BE2C (cell line): ENCODE measurements at regions not wholly inside any gene's neighbourhood (a gene's known extent, or its start where the extent isn't known, plus 50 kb on each side); places are given as distances from the start of the nearest gene placed in this dataset.
"Not testable (repeated sequence)": the region's sequence is repeated elsewhere in the genome, so short reads cannot be mapped to it uniquely, and the experiment has no call there.

Source experiments
- DNase-seq: peaks from one replicate; pipeline ENCODE4 v3.0.0-alpha.2; 2020
- H3K27me3 ChIP-seq: fragments of 250-450 bp; sonication (Bioruptor Pico); 2 replicates; pipeline ENCODE4 v1.5.1; 2020; ENCODE audit warnings: mild to moderate bottlenecking
- H3K36me3 ChIP-seq: fragments of 250-450 bp; sonication (Bioruptor Pico); 2 replicates; pipeline ENCODE4 v1.5.1; 2020; ENCODE audit warnings: mild to moderate bottlenecking
- H3K4me1 ChIP-seq: fragments of 250-450 bp; sonication (Bioruptor Pico); 2 replicates; pipeline ENCODE4 v1.5.1; 2020
- H3K4me3 ChIP-seq: 2 replicates; pipeline ENCODE4 v1.5.1; 2011; ENCODE audit warnings: low read depth, low read length
- H3K9me3 ChIP-seq: fragments of 250-450 bp; sonication (Bioruptor Pico); 2 replicates; pipeline ENCODE4 v1.5.1; 2020
- TF ChIP-seq, protein P1 (sequence below): IDR thresholded peaks from 2 replicates; pipeline ENCODE4 v1.5.1; 2012; ENCODE audit warnings: mild to moderate bottlenecking, low read depth, low read length

GRCh38 chrX:120719622-120720021 is 89.8 kb upstream of the C1GALT1C1 start:
- Histone ChIP-seq H3K4me3 (no peak overlapping the region), H3K4me1 (no peaks in the 10 kb centered on the region), H3K27me3 (no peaks in the 10 kb centered on the region), H3K9me3 (no peaks in the 10 kb centered on the region), H3K36me3 (no peaks in the 10 kb centered on the region)
- DNase-seq = no peak
- TF ChIP-seq, protein P1, sequence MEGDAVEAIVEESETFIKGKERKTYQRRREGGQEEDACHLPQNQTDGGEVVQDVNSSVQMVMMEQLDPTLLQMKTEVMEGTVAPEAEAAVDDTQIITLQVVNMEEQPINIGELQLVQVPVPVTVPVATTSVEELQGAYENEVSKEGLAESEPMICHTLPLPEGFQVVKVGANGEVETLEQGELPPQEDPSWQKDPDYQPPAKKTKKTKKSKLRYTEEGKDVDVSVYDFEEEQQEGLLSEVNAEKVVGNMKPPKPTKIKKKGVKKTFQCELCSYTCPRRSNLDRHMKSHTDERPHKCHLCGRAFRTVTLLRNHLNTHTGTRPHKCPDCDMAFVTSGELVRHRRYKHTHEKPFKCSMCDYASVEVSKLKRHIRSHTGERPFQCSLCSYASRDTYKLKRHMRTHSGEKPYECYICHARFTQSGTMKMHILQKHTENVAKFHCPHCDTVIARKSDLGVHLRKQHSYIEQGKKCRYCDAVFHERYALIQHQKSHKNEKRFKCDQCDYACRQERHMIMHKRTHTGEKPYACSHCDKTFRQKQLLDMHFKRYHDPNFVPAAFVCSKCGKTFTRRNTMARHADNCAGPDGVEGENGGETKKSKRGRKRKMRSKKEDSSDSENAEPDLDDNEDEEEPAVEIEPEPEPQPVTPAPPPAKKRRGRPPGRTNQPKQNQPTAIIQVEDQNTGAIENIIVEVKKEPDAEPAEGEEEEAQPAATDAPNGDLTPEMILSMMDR = no peak

DNA sequence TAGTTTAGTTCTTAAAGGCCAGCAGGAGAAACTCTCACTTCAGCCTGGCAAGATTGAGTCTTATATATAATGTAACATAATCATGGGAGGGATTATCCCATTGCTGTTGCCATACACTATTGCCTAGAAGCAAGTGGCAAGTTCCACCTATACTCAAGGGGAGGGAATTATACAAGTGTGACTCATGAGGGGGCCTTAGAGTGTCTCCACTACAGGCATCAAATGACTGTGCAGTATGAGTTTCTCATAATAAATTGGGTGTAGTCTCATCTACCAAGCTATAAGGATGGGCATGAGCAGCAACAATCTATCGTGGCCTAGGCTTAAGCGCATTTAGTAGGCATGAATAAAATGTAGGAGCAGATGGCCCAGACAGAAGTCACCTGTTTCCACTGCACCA is 89.1 kb upstream of the C1GALT1C1 start:
- no peak for DNase-seq
- no peaks in the 10 kb centered on the region for H3K9me3 ChIP-seq
- H3K27me3 ChIP-seq = no peaks in the 10 kb centered on the region
- H3K4me1 ChIP-seq = no peaks in the 10 kb centered on the region
- TF ChIP-seq, protein P1 = no peak
- no peaks in the 10 kb centered on the region for H3K36me3 ChIP-seq
- H3K4me3 ChIP-seq = no peak overlapping the region

DNA sequence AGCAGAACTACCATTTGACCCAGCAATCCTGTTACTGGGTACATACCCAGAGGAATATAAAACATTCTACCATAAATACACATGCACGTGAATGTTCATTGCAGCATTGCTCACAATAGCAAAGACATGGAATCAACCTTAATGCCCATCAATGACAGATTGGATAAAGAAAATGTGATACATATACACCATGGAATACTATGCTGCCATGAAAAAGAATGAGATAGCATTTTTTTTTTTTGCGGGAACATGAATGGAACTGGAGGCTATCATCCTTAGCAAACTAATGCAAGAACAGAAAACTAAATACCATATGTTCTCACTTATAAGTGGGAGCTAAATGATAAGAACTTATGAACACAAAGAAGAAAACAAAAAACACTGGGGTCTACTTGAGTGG is 72.5 kb upstream of the C1GALT1C1 start:
- DNase-seq, H3K27me3 ChIP-seq: not testable (repeated sequence)

DNA sequence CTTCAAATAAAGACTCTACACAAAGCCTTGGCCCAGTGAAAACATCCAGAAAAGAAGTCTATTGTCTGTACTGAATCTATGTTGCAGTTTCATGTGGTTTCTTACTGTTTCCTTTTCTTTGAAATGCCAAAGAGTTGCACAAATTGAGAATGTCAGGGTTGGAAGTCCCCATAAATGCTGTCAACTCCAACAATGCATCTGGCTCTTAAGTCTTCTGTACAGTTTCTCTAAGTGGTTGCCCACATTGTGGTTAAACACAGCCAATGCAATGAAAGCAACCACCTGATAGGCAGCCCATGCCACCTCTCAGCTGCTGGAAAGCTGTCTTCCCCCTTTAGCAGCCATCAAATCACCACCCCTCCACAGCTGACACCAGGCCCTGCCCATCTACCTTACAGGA is 67.2 kb upstream of the C1GALT1C1 start:
- DNase-seq = no peak

More for the DNA sequence above, 72.5 kb upstream of the C1GALT1C1 start:
- not testable (repeated sequence) for H3K4me3 ChIP-seq, H3K4me1 ChIP-seq, H3K36me3 ChIP-seq, H3K9me3 ChIP-seq

DNA sequence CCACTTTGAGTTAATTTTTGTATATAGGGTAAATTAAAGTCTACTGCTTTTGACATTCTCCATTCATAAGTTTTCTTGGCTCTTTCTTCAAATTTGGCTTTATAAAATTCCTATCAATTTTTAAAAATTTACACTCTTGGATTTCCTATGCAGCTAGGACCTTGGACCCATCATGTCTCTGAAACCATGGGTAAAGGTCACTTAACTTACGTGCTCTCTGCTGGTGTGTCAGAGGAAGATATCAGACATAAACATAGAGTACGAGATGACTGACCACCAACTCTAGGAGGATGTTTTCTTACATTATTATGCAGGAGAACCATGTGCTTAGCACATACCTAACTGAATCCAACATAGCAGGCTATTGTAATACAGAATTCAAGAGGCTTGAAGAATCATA is 62.5 kb upstream of the C1GALT1C1 start:
- TF ChIP-seq, protein P1 = no peak
- H3K4me1 ChIP-seq = no peaks in the 10 kb centered on the region
- H3K4me3 ChIP-seq = no peak overlapping the region
- no peaks in the 10 kb centered on the region for H3K9me3 ChIP-seq
- no peaks in the 10 kb centered on the region for H3K27me3 ChIP-seq
- no peaks in the 10 kb centered on the region for H3K36me3 ChIP-seq
- no peak for DNase-seq

More for the DNA sequence above, 67.2 kb upstream of the C1GALT1C1 start:
- Histone ChIP-seq H3K9me3 (no peaks in the 10 kb centered on the region), H3K27me3 (no peaks in the 10 kb centered on the region), H3K36me3 (no peaks in the 10 kb centered on the region), H3K4me1 (no peaks in the 10 kb centered on the region), H3K4me3 (no peak overlapping the region)
- TF ChIP-seq, protein P1 = no peak

GRCh38 chrX:120690941-120691340 is 61.1 kb upstream of the C1GALT1C1 start:
- no peak overlapping the region for H3K4me3 ChIP-seq
- no peaks in the 10 kb centered on the region for H3K27me3 ChIP-seq
- TF ChIP-seq, protein P1 = no peak
- no peaks in the 10 kb centered on the region for H3K36me3 ChIP-seq
- DNase-seq = no peak
- no peaks in the 10 kb centered on the region for H3K4me1 ChIP-seq
- H3K9me3 ChIP-seq = no peaks in the 10 kb centered on the region

GRCh38 chrX:120690344-120690743 is 60.5 kb upstream of the C1GALT1C1 start:
- Histone ChIP-seq H3K36me3 (no peaks in the 10 kb centered on the region), H3K27me3 (no peaks in the 10 kb centered on the region), H3K4me1 (no peaks in the 10 kb centered on the region), H3K4me3 (no peak overlapping the region), H3K9me3 (no peaks in the 10 kb centered on the region)
- TF ChIP-seq, protein P1 = no peak
- DNase-seq = no peak
